Endothelial cell of umbilical vein (primary cell): ENCODE measurements at regions not wholly inside any gene's neighbourhood (a gene's known extent, or its start where the extent isn't known, plus 50 kb on each side); places are given as distances from the start of the nearest gene placed in this dataset.

ENCODE experiments used
- FOS ChIP-seq: IDR thresholded peaks from 2 replicates; pipeline ENCODE4 v1.6.1; 2011; ENCODE audit warnings: mild to moderate bottlenecking, low read length, moderate library complexity, borderline replicate concordance; ENCODE audit not compliant: insufficient read depth
- POLR2AphosphoS5 ChIP-seq: IDR thresholded peaks from 2 replicates; pipeline ENCODE4 v1.6.1; 2012; ENCODE audit warnings: low read depth, mild to moderate bottlenecking, control low read depth, low read length, moderate library complexity; ENCODE audit not compliant: insufficient read depth
- TF ChIP-seq, protein P1 (sequence below), 2 donors: IDR thresholded peaks; 1 replicate in 1 of 2; 2 replicates in 1 of 2; pipeline ENCODE4 v1.5.1; 2011; ENCODE audit warnings: low read length in 2 of 2, mild to moderate bottlenecking in 2 of 2, moderate library complexity in 2 of 2, control low read depth in 1 of 2, inconsistent platforms in 1 of 2, low read depth in 1 of 2; ENCODE audit not compliant: insufficient read depth in 1 of 2; ENCODE audit errors: extremely low read depth in 1 of 2

DNA sequence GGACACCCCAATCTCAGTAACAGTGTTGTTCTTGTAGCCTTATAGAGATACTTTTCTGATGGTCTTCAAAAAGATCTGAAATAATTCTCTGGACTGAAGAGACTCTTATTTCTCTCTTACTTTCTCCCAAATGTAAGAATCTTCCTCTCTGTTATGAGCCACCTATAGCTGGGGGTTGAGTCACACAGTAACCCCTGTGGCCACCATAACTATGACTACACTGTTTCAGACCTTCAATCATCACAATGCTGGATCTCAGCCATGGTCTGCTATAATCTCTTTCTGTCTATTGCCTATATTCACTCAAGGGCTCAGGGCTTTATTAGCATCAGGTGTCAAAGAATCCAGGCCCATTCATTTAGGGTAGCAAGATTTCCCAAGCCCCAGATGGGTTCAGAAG is 436.9 kb downstream of the KDM5D start:
- TF ChIP-seq POLR2AphosphoS5 (no peak), FOS (no peak)
- TF ChIP-seq, protein P1, sequence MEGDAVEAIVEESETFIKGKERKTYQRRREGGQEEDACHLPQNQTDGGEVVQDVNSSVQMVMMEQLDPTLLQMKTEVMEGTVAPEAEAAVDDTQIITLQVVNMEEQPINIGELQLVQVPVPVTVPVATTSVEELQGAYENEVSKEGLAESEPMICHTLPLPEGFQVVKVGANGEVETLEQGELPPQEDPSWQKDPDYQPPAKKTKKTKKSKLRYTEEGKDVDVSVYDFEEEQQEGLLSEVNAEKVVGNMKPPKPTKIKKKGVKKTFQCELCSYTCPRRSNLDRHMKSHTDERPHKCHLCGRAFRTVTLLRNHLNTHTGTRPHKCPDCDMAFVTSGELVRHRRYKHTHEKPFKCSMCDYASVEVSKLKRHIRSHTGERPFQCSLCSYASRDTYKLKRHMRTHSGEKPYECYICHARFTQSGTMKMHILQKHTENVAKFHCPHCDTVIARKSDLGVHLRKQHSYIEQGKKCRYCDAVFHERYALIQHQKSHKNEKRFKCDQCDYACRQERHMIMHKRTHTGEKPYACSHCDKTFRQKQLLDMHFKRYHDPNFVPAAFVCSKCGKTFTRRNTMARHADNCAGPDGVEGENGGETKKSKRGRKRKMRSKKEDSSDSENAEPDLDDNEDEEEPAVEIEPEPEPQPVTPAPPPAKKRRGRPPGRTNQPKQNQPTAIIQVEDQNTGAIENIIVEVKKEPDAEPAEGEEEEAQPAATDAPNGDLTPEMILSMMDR (IDR thresholded peaks at IDR 0.05; ENCODE audit: extremely low read depth in 1 of 2, insufficient read depth in 1 of 2, low read depth in 1 of 2, low read length in 2 of 2): no peak
